ENCODE measurements at regions not wholly inside any gene's neighbourhood (a gene's known extent, or its start where the extent isn't known, plus 50 kb on each side); places are given as distances from the start of the nearest gene placed in this dataset.

GRCh38 chr5:166188501-166189325, 2102.7 kb upstream of the WWC1 start:
- no peak for DNase-seq (ENCODE audit: low read depth, low spot score)
- ChIA-PET POLR2A (no interaction called here), CTCF (no interaction called here)
- Histone ChIP-seq H4K20me1 (replicated peaks; ENCODE audit: control insufficient read depth, extremely low read depth, insufficient read depth, low read length) (no peaks in the 10 kb centered on the region), H3K27me3 (ENCODE audit: control insufficient read depth in 2 of 2, insufficient read depth in 2 of 2, low read length in 2 of 2) (no peaks in the 10 kb centered on the region), H3K9me3 (replicated peaks; ENCODE audit: control insufficient read depth, insufficient read depth, low read length) (no peaks in the 10 kb centered on the region), H3K9me1 (replicated peaks; ENCODE audit: control insufficient read depth, extremely low read depth, insufficient read depth, low read length) (no peaks in the 10 kb centered on the region), H3K4me1 (ENCODE audit: control insufficient read depth, extremely low read depth, insufficient read depth, low read length) (no peaks in the 10 kb centered on the region), H3K4me2 (ENCODE audit: insufficient read depth, low read length) (no peak overlapping the region), H3K9ac (replicated peaks; ENCODE audit: extremely low read depth, insufficient read depth, low read length) (no peak overlapping the region), H3K36me3 (ENCODE audit: control insufficient read depth in 2 of 2, extremely low read depth in 1 of 2, insufficient read depth in 2 of 2, low read length in 2 of 2) (no peaks in the 10 kb centered on the region), H3K79me2 (ENCODE audit: control insufficient read depth, insufficient read depth, low read length) (no peaks in the 10 kb centered on the region), H3K4me3 (replicated peaks in 1 of 3; ENCODE audit: insufficient read depth in 1 of 3, low read depth in 1 of 3, low read length in 3 of 3) (no peak overlapping the region), H2AFZ (ENCODE audit: low read depth, low read length) (no peak overlapping the region), H3K27ac (ENCODE audit: insufficient read depth, low read depth, low read length) (no peak overlapping the region)
- dilution Hi-C loops (cut with MboI; ENCODE audit: extremely low pct_ligation_motif_present, low sequenced_read_pairs) (no loop called here), intact Hi-C loops (cut with micrococcal nuclease) (no loop called here)
- FAIRE-seq: no peak
- BruUV-seq (replicated peaks): no TSS peak
- no peak for TF ChIP-seq CTCF (IDR thresholded peaks at IDR 0.05; ENCODE audit: extremely low read depth in 1 of 2, insufficient read depth in 1 of 2, low read depth in 1 of 2, low read length in 2 of 2)
- TF ChIP-seq POLR2A (IDR thresholded peaks at IDR 0.05; ENCODE audit: low read depth, low read length): no peak
- no peak for TF ChIP-seq FOS (IDR thresholded peaks at IDR 0.05; ENCODE audit: borderline replicate concordance, insufficient read depth, low read length)
- TF ChIP-seq GATA2 (IDR thresholded peaks at IDR 0.05; ENCODE audit: insufficient read depth, insufficient read length, low read depth, low read length): no peak
- TF ChIP-seq JUN (IDR thresholded peaks at IDR 0.05; ENCODE audit: borderline replicate concordance, insufficient read depth, insufficient read length, low read depth): no peak
- no peak for TF ChIP-seq MAX (IDR thresholded peaks at IDR 0.05; ENCODE audit: insufficient read depth, insufficient read length)
- no peak for TF ChIP-seq MYC (IDR thresholded peaks at IDR 0.05; ENCODE audit: low read depth, low read length)
- no peak for TF ChIP-seq EZH2 (IDR thresholded peaks at IDR 0.05; ENCODE audit: borderline replicate concordance, low read depth, low read length, severe bottlenecking)
- TF ChIP-seq POLR2AphosphoS5 (IDR thresholded peaks at IDR 0.05; ENCODE audit: insufficient read depth, low read depth, low read length): no peak

Measured in endothelial cell of umbilical vein (primary cell).